Liver (tissue), 8 donors: ENCODE measurements at regions not wholly inside any gene's neighbourhood (a gene's known extent, or its start where the extent isn't known, plus 50 kb on each side); places are given as distances from the start of the nearest gene placed in this dataset.

ENCODE experiments used
- DNase-seq: peaks from one replicate; pipeline ENCODE4 v3.0.0-alpha.2; 2017; ENCODE audit warnings: low spot score
- H3K27ac ChIP-seq, 2 donors: one replicate each; pipeline ENCODE4 v1.7.0; 2013; ENCODE audit warnings: inconsistent platforms in 2 of 2, low read length in 2 of 2, control low read depth in 1 of 2, low read depth in 1 of 2, mild to moderate bottlenecking in 1 of 2
- H3K27me3 ChIP-seq, 4 donors: one replicate each; pipeline versions ENCODE4 v1.6.1 to v1.7.0; 2013; ENCODE audit warnings: low read length in 3 of 4, inconsistent platforms in 1 of 4, mild to moderate bottlenecking in 1 of 4, moderate library complexity in 1 of 4; ENCODE audit not compliant: control insufficient read depth in 4 of 4, insufficient read depth in 4 of 4
- H3K36me3 ChIP-seq, 4 donors: one replicate each; pipeline versions ENCODE4 v1.6.1 to v1.7.0; 2013; ENCODE audit warnings: low read length in 3 of 4, mild to moderate bottlenecking in 3 of 4, low read depth in 1 of 4, moderate library complexity in 1 of 4; ENCODE audit not compliant: control insufficient read depth in 4 of 4, insufficient read depth in 3 of 4
- H3K4me1 ChIP-seq, 4 donors: one replicate each; pipeline versions ENCODE4 v1.6.1 to v1.7.0; 2013; ENCODE audit warnings: low read length in 3 of 4, mild to moderate bottlenecking in 3 of 4, moderate library complexity in 1 of 4; ENCODE audit not compliant: control insufficient read depth in 4 of 4, insufficient read depth in 4 of 4
- H3K4me3 ChIP-seq, 3 donors: one replicate each; pipeline versions ENCODE4 v1.6.1 to v1.7.0; 2013; ENCODE audit warnings: low read length in 3 of 3, control low read depth in 1 of 3, low read depth in 1 of 3, mild to moderate bottlenecking in 1 of 3
- H3K9ac ChIP-seq, 2 donors: one replicate each; pipeline ENCODE4 v1.7.0; 2013; ENCODE audit warnings: low read length in 2 of 2, mild to moderate bottlenecking in 2 of 2, moderate library complexity in 2 of 2, control low read depth in 1 of 2, low read depth in 1 of 2
- H3K9me3 ChIP-seq, 4 donors: one replicate each; pipeline versions ENCODE4 v1.6.1 to v1.7.0; 2013; ENCODE audit warnings: low read length in 3 of 4; ENCODE audit not compliant: control insufficient read depth in 4 of 4
- EGR1 ChIP-seq, 2 donors: IDR thresholded peaks; 2 replicates each; pipeline ENCODE4 v1.6.1; 2016 to 2018; ENCODE audit warnings: antibody characterized with exemption in 2 of 2, low read depth in 2 of 2
- FOXA1 ChIP-seq: IDR thresholded peaks from 2 replicates; pipeline ENCODE4 v1.6.1; 2016; ENCODE audit warnings: antibody characterized with exemption
- FOXA2 ChIP-seq: IDR thresholded peaks from 2 replicates; pipeline ENCODE4 v1.6.1; 2016; ENCODE audit warnings: antibody characterized with exemption
- GABPA ChIP-seq, 2 donors: IDR thresholded peaks in 1 of 2; conservative IDR thresholded peaks in 1 of 2; 2 replicates each; pipeline ENCODE4 v1.6.1; 2016; ENCODE audit warnings: antibody characterized with exemption in 2 of 2, mild to moderate bottlenecking in 1 of 2, moderate library complexity in 1 of 2
- HNF4A ChIP-seq, 2 donors: conservative IDR thresholded peaks; 2 replicates each; pipeline ENCODE4 v1.6.1; 2016; ENCODE audit warnings: antibody characterized with exemption in 2 of 2, mild to moderate bottlenecking in 2 of 2
- JUND ChIP-seq, 2 donors: IDR thresholded peaks; 2 replicates each; pipeline ENCODE4 v1.6.1; 2016; ENCODE audit warnings: antibody characterized with exemption in 2 of 2
- NR2F2 ChIP-seq: IDR thresholded peaks from 2 replicates; pipeline ENCODE4 v1.6.1; 2016; ENCODE audit warnings: antibody characterized with exemption
- RAD21 ChIP-seq, 2 donors: IDR thresholded peaks; 2 replicates each; pipeline ENCODE4 v1.6.1; 2016; ENCODE audit warnings: antibody characterized with exemption in 2 of 2, mild to moderate bottlenecking in 2 of 2
- REST ChIP-seq: IDR thresholded peaks from 2 replicates; pipeline ENCODE4 v1.6.1; 2016; ENCODE audit warnings: antibody characterized with exemption, mild to moderate bottlenecking
- RXRA ChIP-seq, 2 donors: IDR thresholded peaks; 2 replicates each; pipeline ENCODE4 v1.6.1; 2017 to 2018; ENCODE audit warnings: antibody characterized with exemption in 2 of 2, mild to moderate bottlenecking in 1 of 2
- SP1 ChIP-seq: IDR thresholded peaks from 2 replicates; pipeline ENCODE4 v1.6.1; 2018; ENCODE audit warnings: antibody characterized with exemption, mild to moderate bottlenecking
- YY1 ChIP-seq: IDR thresholded peaks from 2 replicates; pipeline ENCODE4 v1.6.1; 2016; ENCODE audit warnings: antibody characterized with exemption, mild to moderate bottlenecking
- ZBTB33 ChIP-seq: IDR thresholded peaks from 2 replicates; pipeline ENCODE4 v1.6.1; 2016; ENCODE audit warnings: antibody characterized with exemption
- WGBS: extraction: QIAGEN DNeasy Blood & Tissue Kit; methylation state at CpG from one replicate; pipeline ENCODE4 v1.1.7; 2013; 5-methylcytosine and 5-hydroxymethylcytosine counted together
- TF ChIP-seq, protein P1 (sequence below): IDR thresholded peaks from 2 replicates; pipeline ENCODE4 v1.6.1; 2016; ENCODE audit warnings: antibody characterized with exemption
- TF ChIP-seq, protein P2 (sequence below): IDR thresholded peaks from 2 replicates; pipeline ENCODE4 v1.6.1; 2016; ENCODE audit warnings: antibody characterized with exemption
- TF ChIP-seq, protein P3 (sequence below): fragments of 150-350 bp; IDR thresholded peaks from 2 replicates; pipeline ENCODE4 v1.5.1; 2017; ENCODE audit warnings: improper control_type of control experiment, low read depth, low read length; ENCODE audit not compliant: missing input control
- donor health status: healthy.
- donor health status: healthy.
- donor health status: healthy.
- donor health status: healthy.
- donor health status: healthy.

- Histone ChIP-seq H3K27me3 (peaks cover 0 to 6% (median 4%) of the 10 kb centered on the region in 4 donors), H3K9ac (no peak overlapping the region), H3K9me3 (no peaks in the 10 kb centered on the region), H3K4me1 (no peaks in the 10 kb centered on the region), H3K4me3 (no peak overlapping the region), H3K27ac (no peak overlapping the region), H3K36me3 (no peaks in the 10 kb centered on the region)
- WGBS: 88% methylated on average over 12 of the region's 12 CpGs
- TF ChIP-seq FOXA2 (no peak), FOXA1 (no peak), GABPA (IDR thresholded peaks at IDR 0.05 in 1 of 2, conservative IDR thresholded peaks at IDR 0.05 in 1 of 2) (no peak), RAD21 (IDR thresholded peaks at IDR 0.05) (no peak)
- TF ChIP-seq, protein P1, sequence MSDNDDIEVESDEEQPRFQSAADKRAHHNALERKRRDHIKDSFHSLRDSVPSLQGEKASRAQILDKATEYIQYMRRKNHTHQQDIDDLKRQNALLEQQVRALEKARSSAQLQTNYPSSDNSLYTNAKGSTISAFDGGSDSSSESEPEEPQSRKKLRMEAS: no peak
- DNase-seq: no peak
These were observed 51.4 kb downstream of the MRPL36 start for GRCh38 chr5:1748271-1748670.

DNA sequence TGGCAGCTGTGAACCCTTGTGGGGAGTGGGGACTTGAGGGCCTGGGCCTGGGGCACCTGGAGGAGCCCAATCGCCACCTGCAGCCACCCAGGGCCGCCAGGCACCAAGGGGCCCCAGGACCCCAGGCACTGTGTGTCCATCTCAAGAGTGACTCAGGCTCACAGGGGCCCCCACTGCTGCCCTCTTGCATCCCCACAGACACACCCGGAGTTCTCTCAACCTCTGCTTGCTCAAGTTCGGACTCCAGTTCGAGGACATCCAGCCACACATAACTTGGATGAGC is 51.9 kb downstream of the MRPL36 start:
- no peak for DNase-seq

More for the DNA sequence above, 51.9 kb downstream of the MRPL36 start:
- no peak overlapping the region for H3K9ac ChIP-seq
- no peak overlapping the region for H3K27ac ChIP-seq
- H3K27me3 ChIP-seq: peaks cover 0 to 10% (median 4%) of the 10 kb centered on the region in 4 donors
- 80% methylated on average over 5 of the region's 5 CpGs for WGBS
- no peak for TF ChIP-seq JUND (IDR thresholded peaks at IDR 0.05)
- no peak for TF ChIP-seq FOXA1
- no peak for TF ChIP-seq YY1
- TF ChIP-seq FOXA2: no peak
- no peak for TF ChIP-seq EGR1 (IDR thresholded peaks at IDR 0.05; ENCODE audit: low read depth in 2 of 2)
- no peak for TF ChIP-seq REST
- TF ChIP-seq, protein P2, sequence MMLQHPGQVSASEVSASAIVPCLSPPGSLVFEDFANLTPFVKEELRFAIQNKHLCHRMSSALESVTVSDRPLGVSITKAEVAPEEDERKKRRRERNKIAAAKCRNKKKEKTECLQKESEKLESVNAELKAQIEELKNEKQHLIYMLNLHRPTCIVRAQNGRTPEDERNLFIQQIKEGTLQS: no peak
- TF ChIP-seq, protein P1: no peak
- no peak for TF ChIP-seq HNF4A (conservative IDR thresholded peaks at IDR 0.05)
- TF ChIP-seq SP1: no peak
- TF ChIP-seq GABPA (IDR thresholded peaks at IDR 0.05 in 1 of 2, conservative IDR thresholded peaks at IDR 0.05 in 1 of 2): no peak
- no peak for TF ChIP-seq ZBTB33
- no peak for TF ChIP-seq NR2F2
- no peak for TF ChIP-seq RAD21 (IDR thresholded peaks at IDR 0.05)
- TF ChIP-seq RXRA (IDR thresholded peaks at IDR 0.05): no peak
- TF ChIP-seq, protein P3, sequence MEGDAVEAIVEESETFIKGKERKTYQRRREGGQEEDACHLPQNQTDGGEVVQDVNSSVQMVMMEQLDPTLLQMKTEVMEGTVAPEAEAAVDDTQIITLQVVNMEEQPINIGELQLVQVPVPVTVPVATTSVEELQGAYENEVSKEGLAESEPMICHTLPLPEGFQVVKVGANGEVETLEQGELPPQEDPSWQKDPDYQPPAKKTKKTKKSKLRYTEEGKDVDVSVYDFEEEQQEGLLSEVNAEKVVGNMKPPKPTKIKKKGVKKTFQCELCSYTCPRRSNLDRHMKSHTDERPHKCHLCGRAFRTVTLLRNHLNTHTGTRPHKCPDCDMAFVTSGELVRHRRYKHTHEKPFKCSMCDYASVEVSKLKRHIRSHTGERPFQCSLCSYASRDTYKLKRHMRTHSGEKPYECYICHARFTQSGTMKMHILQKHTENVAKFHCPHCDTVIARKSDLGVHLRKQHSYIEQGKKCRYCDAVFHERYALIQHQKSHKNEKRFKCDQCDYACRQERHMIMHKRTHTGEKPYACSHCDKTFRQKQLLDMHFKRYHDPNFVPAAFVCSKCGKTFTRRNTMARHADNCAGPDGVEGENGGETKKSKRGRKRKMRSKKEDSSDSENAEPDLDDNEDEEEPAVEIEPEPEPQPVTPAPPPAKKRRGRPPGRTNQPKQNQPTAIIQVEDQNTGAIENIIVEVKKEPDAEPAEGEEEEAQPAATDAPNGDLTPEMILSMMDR: no peak
- no peaks in the 10 kb centered on the region for H3K36me3 ChIP-seq
- no peak overlapping the region for H3K4me3 ChIP-seq
- H3K4me1 ChIP-seq: no peaks in the 10 kb centered on the region
- H3K9me3 ChIP-seq: no peaks in the 10 kb centered on the region
